ENCODE measurements at regions not wholly inside any gene's neighbourhood (a gene's known extent, or its start where the extent isn't known, plus 50 kb on each side); places are given as distances from the start of the nearest gene placed in this dataset.
"Not testable (repeated sequence)": the region's sequence is repeated elsewhere in the genome, so short reads cannot be mapped to it uniquely, and the experiment has no call there.

- H3K36me3 Mint-ChIP-seq, result no peaks in the 10 kb centered on the region
- DNase-seq, result no peak
- H3K4me3 Mint-ChIP-seq, result no peak overlapping the region
- H3K27ac Mint-ChIP-seq, result no peak overlapping the region
- no peaks in the 10 kb centered on the region for H3K9me3 Mint-ChIP-seq
- intact Hi-C loops (cut with micrococcal nuclease), result no loop called here
- ChIA-PET POLR2A (no interaction called here), CTCF (interaction anchor here (1.7 kb wide), 1 partner anchor 147 kb away, joined by 6 read pairs; no protein-coding TSS in a partner anchor)
- H3K27me3 Mint-ChIP-seq, result peaks cover 3% of the 10 kb centered on the region
- H3K4me1 Mint-ChIP-seq (ENCODE audit: low read depth), result no peaks in the 10 kb centered on the region
Measured at GRCh38 chr5:148880197-148880596, 53.8 kb downstream of the ADRB2 start.

GRCh38 chr5:148880696-148881095 lies 54.3 kb downstream of the ADRB2 start:
- POLR2A ChIA-PET, result no interaction called here
- Mint-ChIP-seq H3K9me3 (no peaks in the 10 kb centered on the region), H3K4me1 (ENCODE audit: low read depth) (no peaks in the 10 kb centered on the region), H3K27ac (no peak overlapping the region), H3K27me3 (peaks cover 3% of the 10 kb centered on the region), H3K4me3 (no peak overlapping the region), H3K36me3 (no peaks in the 10 kb centered on the region)
- no peak for DNase-seq
- CTCF ChIA-PET, result interaction anchor here (1.7 kb wide), 1 partner anchor 148 kb away, joined by 6 read pairs; no protein-coding TSS in a partner anchor
- intact Hi-C loops (cut with micrococcal nuclease), result no loop called here

- H3K36me3 Mint-ChIP-seq, result no peaks in the 10 kb centered on the region
- intact Hi-C loops (cut with micrococcal nuclease), result no loop called here
- H3K4me3 Mint-ChIP-seq, result no peak overlapping the region
- no peak for DNase-seq
- ChIA-PET CTCF (no interaction called here), POLR2A (no interaction called here)
- H3K9me3 Mint-ChIP-seq, result no peaks in the 10 kb centered on the region
- no peak overlapping the region for H3K27ac Mint-ChIP-seq
- peaks cover 2% of the 10 kb centered on the region for H3K4me1 Mint-ChIP-seq (ENCODE audit: low read depth)
- H3K27me3 Mint-ChIP-seq, result peaks cover 3% of the 10 kb centered on the region
Measured at GRCh38 chr5:148882332-148882731, 55.9 kb downstream of the ADRB2 start.

- ChIA-PET CTCF (interaction anchor here (1.3 kb wide), 1 partner anchor 74 kb away, joined by 3 read pairs; no protein-coding TSS in a partner anchor), POLR2A (no interaction called here)
- Mint-ChIP-seq H3K27ac (no peak overlapping the region), H3K4me3 (no peak overlapping the region), H3K4me1 (ENCODE audit: low read depth) (peaks cover 8% of the 10 kb centered on the region), H3K27me3 (peaks cover 6% of the 10 kb centered on the region), H3K36me3 (no peaks in the 10 kb centered on the region), H3K9me3 (no peaks in the 10 kb centered on the region)
- DNase-seq, result no peak
- intact Hi-C loops (cut with micrococcal nuclease), result no loop called here
Measured at GRCh38 chr5:148884339-148885020, 58.1 kb downstream of the ADRB2 start.

GRCh38 chr5:148887123-148887881 lies 60.9 kb downstream of the ADRB2 start:
- H3K27ac Mint-ChIP-seq, result no peak overlapping the region

GRCh38 chr5:148889936-148890335 lies 63.5 kb downstream of the ADRB2 start:
- H3K36me3 Mint-ChIP-seq; H3K27ac Mint-ChIP-seq; POLR2A ChIA-PET; H3K4me3 Mint-ChIP-seq; DNase-seq; intact Hi-C loops (cut with micrococcal nuclease); H3K4me1 Mint-ChIP-seq (ENCODE audit: low read depth); CTCF ChIA-PET: not testable (repeated sequence)
- Mint-ChIP-seq H3K9me3 (peaks cover 22% of the 10 kb centered on the region), H3K27me3 (peaks cover 26% of the 10 kb centered on the region)

More at GRCh38 chr5:148887123-148887881, 60.9 kb downstream of the ADRB2 start:
- H3K9me3 Mint-ChIP-seq, result peaks cover 10% of the 10 kb centered on the region
- intact Hi-C loops (cut with micrococcal nuclease), result loop anchor here (1.0 kb wide), 1 partner anchor 96 kb away; no protein-coding TSS in a partner anchor
- DNase-seq, result no peak
- ChIA-PET CTCF (interaction anchor here (1.2 kb wide), 1 partner anchor 70 kb away, joined by 5 read pairs; no protein-coding TSS in a partner anchor), POLR2A (interaction anchor here (0.6 to 1.5 kb wide), 5 partner anchors 37 to 99 kb away, joined by 3 to 6 read pairs (median 3); no protein-coding TSS in a partner anchor)
- peaks cover 8% of the 10 kb centered on the region for H3K4me1 Mint-ChIP-seq (ENCODE audit: low read depth)
- no peaks in the 10 kb centered on the region for H3K36me3 Mint-ChIP-seq
- no peak overlapping the region for H3K4me3 Mint-ChIP-seq
- peaks cover 22% of the 10 kb centered on the region for H3K27me3 Mint-ChIP-seq

GRCh38 chr5:148895441-148895840 lies 69.0 kb downstream of the ADRB2 start:
- POLR2A ChIA-PET; DNase-seq; H3K27ac Mint-ChIP-seq; CTCF ChIA-PET; H3K4me1 Mint-ChIP-seq (ENCODE audit: low read depth); intact Hi-C loops (cut with micrococcal nuclease); H3K36me3 Mint-ChIP-seq; H3K4me3 Mint-ChIP-seq: not testable (repeated sequence)
- H3K27me3 Mint-ChIP-seq, result peaks cover 15% of the 10 kb centered on the region
- peaks cover 16% of the 10 kb centered on the region for H3K9me3 Mint-ChIP-seq

- H3K36me3 Mint-ChIP-seq, result peaks cover 7% of the 10 kb centered on the region
- peaks cover 5% of the 10 kb centered on the region for H3K27me3 Mint-ChIP-seq
- DNase-seq, result no peak
- peaks cover 12% of the 10 kb centered on the region for H3K9me3 Mint-ChIP-seq
- H3K4me1 Mint-ChIP-seq (ENCODE audit: low read depth), result no peaks in the 10 kb centered on the region
- H3K4me3 Mint-ChIP-seq, result no peak overlapping the region
- ChIA-PET POLR2A (no interaction called here), CTCF (no interaction called here)
- intact Hi-C loops (cut with micrococcal nuclease), result no loop called here
- H3K27ac Mint-ChIP-seq, result no peak overlapping the region
Measured at GRCh38 chr5:148897842-148898241, 71.4 kb downstream of the ADRB2 start.

GRCh38 chr5:148898413-148899075 lies 72.1 kb downstream of the ADRB2 start:
- H3K4me1 Mint-ChIP-seq (ENCODE audit: low read depth), result no peaks in the 10 kb centered on the region
- intact Hi-C loops (cut with micrococcal nuclease), result no loop called here
- peaks cover 3% of the 10 kb centered on the region for H3K27me3 Mint-ChIP-seq
- CTCF ChIA-PET, result no interaction called here
- DNase-seq, result no peak
- no peak overlapping the region for H3K4me3 Mint-ChIP-seq
- peaks cover 7% of the 10 kb centered on the region for H3K9me3 Mint-ChIP-seq
- POLR2A ChIA-PET, result no interaction called here
- no peak overlapping the region for H3K27ac Mint-ChIP-seq
- peaks cover 5% of the 10 kb centered on the region for H3K36me3 Mint-ChIP-seq

- Mint-ChIP-seq H3K4me1 (ENCODE audit: low read depth) (no peaks in the 10 kb centered on the region), H3K9me3 (no peaks in the 10 kb centered on the region), H3K36me3 (no peaks in the 10 kb centered on the region), H3K27ac (no peak overlapping the region), H3K4me3 (no peak overlapping the region), H3K27me3 (no peaks in the 10 kb centered on the region)
- DNase-seq, result no peak
- ChIA-PET POLR2A (no interaction called here), CTCF (interaction anchor here (0.8 to 1.6 kb wide), 3 partner anchors 39 to 167 kb away, joined by 3 to 5 read pairs (median 4); no protein-coding TSS in a partner anchor)
- intact Hi-C loops (cut with micrococcal nuclease), result no loop called here
Measured at GRCh38 chr5:148899993-148900392, 73.6 kb downstream of the ADRB2 start.

GRCh38 chr5:148902478-148902877 lies 76.1 kb downstream of the ADRB2 start:
- ChIA-PET POLR2A (no interaction called here), CTCF (interaction anchor here (1.2 kb wide), 1 partner anchor 55 kb away, joined by 5 read pairs; no protein-coding TSS in a partner anchor)
- Mint-ChIP-seq H3K4me1 (ENCODE audit: low read depth) (peaks cover 4% of the 10 kb centered on the region), H3K36me3 (no peaks in the 10 kb centered on the region), H3K27ac (no peak overlapping the region), H3K4me3 (no peak overlapping the region), H3K27me3 (no peaks in the 10 kb centered on the region), H3K9me3 (no peaks in the 10 kb centered on the region)
- DNase-seq, result no peak
- intact Hi-C loops (cut with micrococcal nuclease), result no loop called here

GRCh38 chr5:148903587-148903986 lies 77.2 kb downstream of the ADRB2 start:
- Mint-ChIP-seq H3K4me3 (no peak overlapping the region), H3K27me3 (no peaks in the 10 kb centered on the region), H3K27ac (no peak overlapping the region), H3K4me1 (ENCODE audit: low read depth) (peaks cover 4% of the 10 kb centered on the region), H3K36me3 (no peaks in the 10 kb centered on the region), H3K9me3 (no peaks in the 10 kb centered on the region)
- ChIA-PET POLR2A (no interaction called here), CTCF (interaction anchor here (0.9 to 1.6 kb wide), 2 partner anchors 54 to 167 kb away, joined by 3 to 5 read pairs; no protein-coding TSS in a partner anchor)
- intact Hi-C loops (cut with micrococcal nuclease), result no loop called here
- no peak for DNase-seq

All from activated CD4-positive, alpha-beta memory T cell treated with anti-CD3 and anti-CD28 coated beads for 36 hours (primary cell).